ENCODE measurements at regions not wholly inside any gene's neighbourhood (a gene's known extent, or its start where the extent isn't known, plus 50 kb on each side); places are given as distances from the start of the nearest gene placed in this dataset.
A peak's percentile ranks its signal among the peaks of the same experiment; 100 is the strongest.
"Not testable (repeated sequence)": the region's sequence is repeated elsewhere in the genome, so short reads cannot be mapped to it uniquely, and the experiment has no call there.

- DNase-seq (ENCODE audit: low read depth in 2 of 2) = no peak
Measured at GRCh38 chr5:2106721-2107120, 224.0 kb upstream of the IRX4 start.

- DNase-seq (ENCODE audit: low read depth in 2 of 2) = peak; percentile 18 to 26
Measured at GRCh38 chr5:2105141-2105540, 222.4 kb upstream of the IRX4 start.

GRCh38 chr5:2103940-2104339, 221.2 kb upstream of the IRX4 start:
- no peak for DNase-seq (ENCODE audit: low read depth in 2 of 2)

GRCh38 chr5:2102819-2103776, 220.4 kb upstream of the IRX4 start:
- no peak for DNase-seq (ENCODE audit: low read depth in 2 of 2)

GRCh38 chr5:2101685-2102084, 219.0 kb upstream of the IRX4 start:
- DNase-seq (ENCODE audit: low read depth in 2 of 2) = no peak

- no peak for DNase-seq (ENCODE audit: low read depth in 2 of 2)
Measured at GRCh38 chr5:2096887-2097505, 214.3 kb upstream of the IRX4 start.

- DNase-seq (ENCODE audit: low read depth in 2 of 2) = no peak
Measured at GRCh38 chr5:2095011-2095410, 212.3 kb upstream of the IRX4 start.

GRCh38 chr5:2094616-2094995, 211.9 kb upstream of the IRX4 start:
- no peak for DNase-seq (ENCODE audit: low read depth in 2 of 2)

GRCh38 chr5:2093859-2094615, 211.3 kb upstream of the IRX4 start:
- DNase-seq (ENCODE audit: low read depth in 2 of 2) = peak; percentile 29 to 40

GRCh38 chr5:2091921-2092320, 209.2 kb upstream of the IRX4 start:
- DNase-seq (ENCODE audit: low read depth in 2 of 2) = no peak

GRCh38 chr5:2087980-2088379, 205.3 kb upstream of the IRX4 start:
- no peak for DNase-seq (ENCODE audit: low read depth in 2 of 2)

GRCh38 chr5:2075365-2075764, 192.6 kb upstream of the IRX4 start:
- DNase-seq (ENCODE audit: low read depth in 2 of 2) = no peak

GRCh38 chr5:2071562-2071961, 188.8 kb upstream of the IRX4 start:
- DNase-seq (ENCODE audit: low read depth in 2 of 2) = no peak

GRCh38 chr5:2070787-2071186, 188.1 kb upstream of the IRX4 start:
- DNase-seq (ENCODE audit: low read depth in 2 of 2) = peak; percentile 4 to 13

GRCh38 chr5:2068531-2068930, 185.8 kb upstream of the IRX4 start:
- no peak for DNase-seq (ENCODE audit: low read depth in 2 of 2)

- no peak for DNase-seq (ENCODE audit: low read depth in 2 of 2)
Measured at GRCh38 chr5:2066373-2066772, 183.6 kb upstream of the IRX4 start.

GRCh38 chr5:2063380-2063779, 180.7 kb upstream of the IRX4 start:
- DNase-seq (ENCODE audit: low read depth in 2 of 2) = not testable (repeated sequence)

GRCh38 chr5:2052687-2053086, 170.0 kb upstream of the IRX4 start:
- no peak for DNase-seq (ENCODE audit: low read depth in 2 of 2)

GRCh38 chr5:2049876-2050275, 167.2 kb upstream of the IRX4 start:
- no peak for DNase-seq (ENCODE audit: low read depth in 2 of 2)

GRCh38 chr5:2048664-2049063, 165.9 kb upstream of the IRX4 start:
- DNase-seq (ENCODE audit: low read depth in 2 of 2) = no peak

- DNase-seq (ENCODE audit: low read depth in 2 of 2) = no peak
Measured at GRCh38 chr5:2047341-2047927, 164.7 kb upstream of the IRX4 start.

GRCh38 chr5:2044041-2044440, 161.3 kb upstream of the IRX4 start:
- DNase-seq (ENCODE audit: low read depth in 2 of 2) = no peak

Measured in dermis microvascular lymphatic vessel endothelial cell (primary cell).